ENCODE measurements at regions not wholly inside any gene's neighbourhood (a gene's known extent, or its start where the extent isn't known, plus 50 kb on each side); places are given as distances from the start of the nearest gene placed in this dataset.

- intact Hi-C loops (cut with DNase I), result no loop called here
- no peaks in the 10 kb centered on the region for H3K36me3 ChIP-seq
- no peak for TF ChIP-seq CTCF (IDR thresholded peaks at IDR 0.05)
- no peak overlapping the region for H3K9ac ChIP-seq (ENCODE audit: low read depth in 2 of 2, low read length in 2 of 2)
- DNase-seq, result no peak
- no peaks in the 10 kb centered on the region for H3K27me3 ChIP-seq
- H3K4me3 ChIP-seq, result no peak overlapping the region
- H3K4me1 ChIP-seq, result no peaks in the 10 kb centered on the region
- no peaks in the 10 kb centered on the region for H3K9me3 ChIP-seq
- H3K27ac ChIP-seq, result no peak overlapping the region
Measured at GRCh38 chr18:6488956-6489355, 74.2 kb upstream of the L3MBTL4 start.

GRCh38 chr18:6489977-6490376, 75.3 kb upstream of the L3MBTL4 start:
- Histone ChIP-seq H3K4me1 (no peaks in the 10 kb centered on the region), H3K36me3 (no peaks in the 10 kb centered on the region), H3K27ac (no peak overlapping the region), H3K4me3 (no peak overlapping the region), H3K27me3 (no peaks in the 10 kb centered on the region), H3K9me3 (no peaks in the 10 kb centered on the region), H3K9ac (ENCODE audit: low read depth in 2 of 2, low read length in 2 of 2) (no peak overlapping the region)
- TF ChIP-seq CTCF (IDR thresholded peaks at IDR 0.05), result no peak
- intact Hi-C loops (cut with DNase I), result no loop called here
- DNase-seq, result no peak

GRCh38 chr18:6493194-6493593, 78.5 kb upstream of the L3MBTL4 start:
- H3K4me3 ChIP-seq, result no peak overlapping the region
- no peaks in the 10 kb centered on the region for H3K9me3 ChIP-seq
- no peak for DNase-seq
- H3K4me1 ChIP-seq, result no peaks in the 10 kb centered on the region
- H3K36me3 ChIP-seq, result no peaks in the 10 kb centered on the region
- intact Hi-C loops (cut with DNase I), result no loop called here
- H3K9ac ChIP-seq (ENCODE audit: low read depth in 2 of 2, low read length in 2 of 2), result no peak overlapping the region
- TF ChIP-seq CTCF (IDR thresholded peaks at IDR 0.05), result no peak
- H3K27ac ChIP-seq, result no peak overlapping the region
- no peaks in the 10 kb centered on the region for H3K27me3 ChIP-seq

GRCh38 chr18:6495536-6495935, 80.8 kb upstream of the L3MBTL4 start:
- Histone ChIP-seq H3K27ac (no peak overlapping the region), H3K36me3 (no peaks in the 10 kb centered on the region), H3K4me3 (no peak overlapping the region), H3K9ac (ENCODE audit: low read depth in 2 of 2, low read length in 2 of 2) (no peak overlapping the region), H3K27me3 (no peaks in the 10 kb centered on the region), H3K4me1 (no peaks in the 10 kb centered on the region), H3K9me3 (no peaks in the 10 kb centered on the region)
- TF ChIP-seq CTCF (IDR thresholded peaks at IDR 0.05), result no peak
- intact Hi-C loops (cut with DNase I), result no loop called here
- DNase-seq, result no peak

GRCh38 chr18:6497543-6497942, 82.8 kb upstream of the L3MBTL4 start:
- Histone ChIP-seq H3K27me3 (no peaks in the 10 kb centered on the region), H3K27ac (no peak overlapping the region), H3K9ac (ENCODE audit: low read depth in 2 of 2, low read length in 2 of 2) (no peak overlapping the region), H3K4me1 (no peaks in the 10 kb centered on the region), H3K36me3 (no peaks in the 10 kb centered on the region), H3K9me3 (no peaks in the 10 kb centered on the region), H3K4me3 (no peak overlapping the region)
- intact Hi-C loops (cut with DNase I), result no loop called here
- DNase-seq, result no peak
- TF ChIP-seq CTCF (IDR thresholded peaks at IDR 0.05), result no peak

Measured in colonic mucosa (tissue), 4 donors.